GM12891 (cell line): ENCODE measurements at regions not wholly inside any gene's neighbourhood (a gene's known extent, or its start where the extent isn't known, plus 50 kb on each side); places are given as distances from the start of the nearest gene placed in this dataset.

Source experiments
- POLR2A ChIP-seq: IDR thresholded peaks from 2 replicates; pipeline ENCODE4 v1.6.1; 2011; ENCODE audit warnings: low read depth, low read length, control low read depth
- POLR2AphosphoS5 ChIP-seq: IDR thresholded peaks from 2 replicates; pipeline ENCODE4 v1.6.1; 2011; ENCODE audit warnings: low read depth, low read length, control low read depth
- SPI1 ChIP-seq: IDR thresholded peaks from 2 replicates; pipeline ENCODE4 v1.6.1; 2011; ENCODE audit warnings: low read depth, low read length, control low read depth
- TAF1 ChIP-seq: IDR thresholded peaks from 2 replicates; pipeline ENCODE4 v1.6.1; 2011; ENCODE audit warnings: low read depth, low read length, control low read depth

- TF ChIP-seq POLR2AphosphoS5, result no peak
- no peak for TF ChIP-seq SPI1
- no peak for TF ChIP-seq POLR2A
- TF ChIP-seq TAF1, result no peak
These were observed 1284.0 kb downstream of the RAPGEF2 start for GRCh38 chr4:160386846-160387245.
